ENCODE measurements at regions not wholly inside any gene's neighbourhood (a gene's known extent, or its start where the extent isn't known, plus 50 kb on each side); places are given as distances from the start of the nearest gene placed in this dataset.

- TF ChIP-seq NRF1 (IDR thresholded peaks at IDR 0.05; ENCODE audit: low read depth, low read length) = no peak
- TF ChIP-seq CHD2 (IDR thresholded peaks at IDR 0.05; ENCODE audit: low read length) = peak; percentile 29; the same call in 1 of the 2 replicates
- TF ChIP-seq RNF2 (IDR thresholded peaks at IDR 0.05; ENCODE audit: borderline replicate concordance, low read depth, low read length, missing control alignments, poor library complexity, severe bottlenecking) = no peak
- 0 out of 2 replicates have a peak, but pooled peaks have one; percentile 15 for TF ChIP-seq GABPA (IDR thresholded peaks at IDR 0.05; ENCODE audit: borderline replicate concordance, insufficient read depth, low read length)
- no peak for TF ChIP-seq POLR2AphosphoS5 (IDR thresholded peaks at IDR 0.05; ENCODE audit: low read depth, low read length)
- no peak for TF ChIP-seq KDM5A (IDR thresholded peaks at IDR 0.05; ENCODE audit: low read length)
- TF ChIP-seq, protein P1, sequence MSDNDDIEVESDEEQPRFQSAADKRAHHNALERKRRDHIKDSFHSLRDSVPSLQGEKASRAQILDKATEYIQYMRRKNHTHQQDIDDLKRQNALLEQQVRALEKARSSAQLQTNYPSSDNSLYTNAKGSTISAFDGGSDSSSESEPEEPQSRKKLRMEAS (IDR thresholded peaks at IDR 0.05) = no peak
- no peak for TF ChIP-seq HDAC6 (IDR thresholded peaks at IDR 0.05; ENCODE audit: low read depth, low read length)
- no peak for TF ChIP-seq SAP30 (IDR thresholded peaks at IDR 0.05; ENCODE audit: insufficient read depth, insufficient replicate concordance, low read length)
- peak; percentile 96 for TF ChIP-seq KDM4A (IDR thresholded peaks at IDR 0.05; ENCODE audit: low read depth, low read length, severe bottlenecking)
- no peak for TF ChIP-seq POLR2A (IDR thresholded peaks at IDR 0.05; ENCODE audit: control extremely low read depth in 1 of 2, low read depth in 2 of 2, low read length in 2 of 2)
- TF ChIP-seq CEBPB (IDR thresholded peaks at IDR 0.05; ENCODE audit: low read depth, low read length) = no peak
- no peak for TF ChIP-seq ZNF274 (IDR thresholded peaks at IDR 0.05; ENCODE audit: borderline replicate concordance, extremely low read depth, low read length)
- no peak for TF ChIP-seq KDM1A (IDR thresholded peaks at IDR 0.05; ENCODE audit: borderline replicate concordance, low read length)
- TF ChIP-seq E2F6 (IDR thresholded peaks at IDR 0.05) = peak; percentile 31; the same call in 1 of the 2 replicates
- TF ChIP-seq SP4 (IDR thresholded peaks at IDR 0.05; ENCODE audit: low read length) = no peak
- no peak for TF ChIP-seq CTCF (IDR thresholded peaks at IDR 0.05; ENCODE audit: control extremely low read depth in 1 of 3, insufficient read depth in 1 of 3, low read depth in 1 of 3, low read length in 3 of 3)
Observed at GRCh38 chr10:117734731-117735405, 192.3 kb downstream of the EMX2 start (continued).

Measured in H1 (cell line).